ENCODE measurements at regions not wholly inside any gene's neighbourhood (a gene's known extent, or its start where the extent isn't known, plus 50 kb on each side); places are given as distances from the start of the nearest gene placed in this dataset.
A peak's percentile ranks its signal among the peaks of the same experiment; 100 is the strongest.
"Not testable (repeated sequence)": the region's sequence is repeated elsewhere in the genome, so short reads cannot be mapped to it uniquely, and the experiment has no call there.

DNA sequence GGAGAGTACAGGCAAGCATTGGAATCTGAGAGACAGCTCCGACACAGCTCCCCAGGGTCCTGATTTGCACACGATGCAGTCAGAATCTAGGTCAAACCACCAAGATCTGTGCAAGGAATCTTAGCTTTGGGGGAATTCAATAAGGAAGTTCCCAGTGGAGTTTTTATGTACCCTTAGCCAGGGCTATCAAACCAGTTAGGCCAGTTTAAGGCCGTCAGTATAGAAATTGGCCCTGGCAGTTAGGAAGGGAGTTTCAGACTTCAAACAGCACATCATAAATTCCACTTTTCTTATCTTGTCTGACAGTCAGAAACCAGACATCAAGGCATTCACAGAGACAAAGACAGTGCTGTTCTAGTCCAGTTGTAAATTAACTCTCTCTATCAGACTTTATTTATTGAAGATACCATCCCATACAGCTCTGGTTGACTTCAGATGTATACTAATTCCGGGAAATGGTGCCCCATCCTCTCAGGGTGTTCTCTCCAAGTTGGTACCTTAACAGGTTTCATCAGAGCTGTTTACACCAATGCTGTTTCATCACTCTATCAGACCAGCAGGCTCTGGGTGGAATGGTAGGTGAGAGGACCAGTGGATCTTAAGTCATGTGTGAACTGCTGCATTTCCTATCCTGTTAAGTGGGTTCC, 157.5 kb upstream of the ATF7IP start:
- peak; percentile 69 for DNase-seq (ENCODE audit: low spot score)

DNA sequence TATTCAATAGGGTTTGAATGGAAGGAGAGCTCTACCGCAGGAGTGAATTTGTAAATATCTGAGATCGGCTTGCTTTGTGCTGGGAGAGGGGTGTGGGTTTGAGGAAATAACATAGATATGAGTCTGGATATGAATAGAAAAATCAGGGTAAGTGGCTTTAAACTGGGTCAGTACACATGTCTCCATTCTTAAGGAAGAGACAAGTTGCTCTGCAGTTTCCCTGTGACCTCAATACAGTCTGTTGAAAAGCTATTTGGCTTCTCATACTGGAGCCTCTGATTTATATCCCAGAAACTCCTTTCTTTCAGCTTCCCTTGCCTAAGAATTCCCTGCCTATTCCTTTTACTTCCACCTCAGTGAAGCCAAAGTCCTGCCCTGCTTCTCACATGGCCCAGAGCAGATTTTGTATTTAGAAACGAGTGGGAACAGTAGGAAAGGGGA, 153.5 kb upstream of the ATF7IP start:
- DNase-seq (ENCODE audit: low spot score) = peak; percentile 34

DNA sequence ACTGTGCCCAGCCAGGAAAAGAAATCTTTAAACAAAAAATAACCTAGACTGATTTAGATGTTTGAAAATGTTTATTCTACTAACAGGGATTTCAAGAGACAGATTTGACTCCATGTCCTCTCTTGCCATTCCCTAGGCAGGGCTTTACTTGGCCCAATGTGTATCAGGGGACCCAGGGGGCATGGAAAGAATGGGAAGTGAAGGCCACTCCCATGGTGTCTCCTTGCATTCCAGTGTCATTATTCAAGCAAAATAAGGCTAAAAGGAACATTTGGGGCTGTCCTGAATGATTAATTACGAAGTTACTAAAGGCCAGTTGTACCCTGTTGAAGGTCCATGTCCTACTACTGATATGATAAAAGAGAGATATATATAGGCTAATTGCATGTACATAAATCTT, 151.9 kb upstream of the ATF7IP start:
- DNase-seq (ENCODE audit: low spot score) = no peak

DNA sequence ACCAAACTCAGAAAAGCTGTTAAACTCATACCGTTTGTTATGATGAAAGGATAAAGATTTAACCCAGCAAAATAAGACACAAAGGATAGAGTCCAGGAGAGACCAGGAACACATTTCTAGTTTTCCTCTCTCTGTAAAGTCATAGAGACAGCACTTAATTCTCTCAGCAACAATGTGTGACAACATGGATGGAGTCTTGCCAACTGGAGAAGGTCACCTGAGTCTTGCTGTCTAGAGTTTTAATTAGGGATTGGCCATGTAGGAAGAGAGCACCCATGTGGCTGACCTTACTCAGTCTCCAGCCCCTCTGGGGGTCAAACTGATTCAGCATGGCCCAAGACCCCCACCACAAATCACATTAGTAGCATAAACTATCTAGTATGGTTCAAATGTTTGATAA, 151.0 kb upstream of the ATF7IP start:
- no peak for DNase-seq (ENCODE audit: low spot score)

DNA sequence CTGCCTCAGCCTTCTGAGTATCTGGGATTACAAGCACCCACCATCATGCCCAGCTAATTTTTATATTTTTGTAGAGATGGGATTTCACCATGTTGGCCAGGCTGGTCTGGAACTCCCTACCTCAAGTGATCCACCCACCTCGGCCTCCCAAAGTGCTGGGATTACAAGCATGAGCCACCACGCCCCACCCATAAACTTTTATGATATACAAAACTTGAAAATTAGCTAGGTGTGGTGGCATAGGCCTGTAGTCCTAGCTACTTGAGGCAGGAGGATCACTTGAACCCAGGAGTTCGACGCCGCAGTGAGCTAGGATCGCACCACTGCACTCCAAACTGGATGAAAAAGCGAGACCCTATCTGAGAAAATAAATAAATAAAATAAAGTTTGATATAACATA, 149.5 kb upstream of the ATF7IP start:
- not testable (repeated sequence) for DNase-seq (ENCODE audit: low spot score)

DNA sequence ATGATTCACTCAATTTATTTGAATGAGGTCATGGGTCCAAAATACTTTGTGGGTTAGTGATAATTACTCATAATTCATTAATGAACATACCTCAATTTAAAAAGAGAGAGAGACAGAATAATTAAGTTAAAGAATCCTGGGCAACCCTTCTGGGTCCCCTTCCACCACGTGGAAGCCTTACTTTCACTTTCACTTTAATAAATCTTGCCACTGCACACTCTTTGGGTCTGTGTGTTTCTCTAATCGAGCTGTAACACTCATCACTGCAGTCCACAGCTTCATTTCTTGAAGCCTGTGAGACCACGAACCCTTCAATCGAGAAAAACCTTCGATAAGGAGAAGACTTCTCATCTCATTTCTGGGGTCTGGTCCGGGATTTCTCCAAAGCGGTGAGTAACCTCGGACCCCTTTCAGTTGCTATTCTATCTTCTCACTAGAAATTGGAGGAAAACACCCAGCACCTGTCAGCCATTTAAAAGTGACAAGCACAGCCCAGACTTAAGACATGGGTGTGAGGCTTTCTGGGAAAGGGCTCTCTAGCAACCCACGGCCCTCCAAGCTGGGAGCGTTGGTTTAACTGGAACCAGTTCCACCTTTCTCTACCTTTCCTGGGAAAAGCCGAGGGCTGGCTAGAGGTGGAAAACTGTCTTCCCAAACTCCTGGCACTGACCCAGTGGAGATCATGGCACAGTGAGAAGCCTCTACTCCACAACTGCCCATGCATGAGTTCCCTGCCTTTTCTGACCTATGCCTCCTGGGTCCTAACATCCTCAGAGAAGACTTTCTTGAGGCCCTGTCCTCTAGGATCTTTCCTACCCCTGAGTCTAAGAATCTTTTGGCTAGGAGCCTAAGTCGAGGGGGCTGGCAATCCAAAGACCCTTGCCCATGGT, 148.8 kb upstream of the ATF7IP start:
- DNase-seq (ENCODE audit: low spot score) = no peak

DNA sequence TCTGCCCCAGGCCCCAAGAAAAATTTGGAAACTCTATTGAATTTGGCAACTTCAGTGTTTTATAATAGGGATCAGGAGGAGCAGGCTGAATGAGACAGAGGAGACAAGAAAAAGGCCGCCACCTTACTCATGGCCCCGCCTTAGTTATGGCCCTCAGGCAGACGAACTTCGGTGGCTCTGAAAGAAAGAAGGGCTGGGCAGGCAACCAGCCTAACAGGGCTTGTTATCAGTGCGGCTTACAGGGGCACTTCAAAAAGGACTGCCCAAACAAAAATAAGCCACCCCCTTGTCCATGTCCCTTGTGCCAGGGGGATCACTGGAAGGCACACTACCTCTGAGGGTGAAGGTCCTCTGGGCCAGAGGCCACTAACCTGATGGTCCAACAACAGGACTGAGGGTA, 146.3 kb upstream of the ATF7IP start:
- no peak for DNase-seq (ENCODE audit: low spot score)

DNA sequence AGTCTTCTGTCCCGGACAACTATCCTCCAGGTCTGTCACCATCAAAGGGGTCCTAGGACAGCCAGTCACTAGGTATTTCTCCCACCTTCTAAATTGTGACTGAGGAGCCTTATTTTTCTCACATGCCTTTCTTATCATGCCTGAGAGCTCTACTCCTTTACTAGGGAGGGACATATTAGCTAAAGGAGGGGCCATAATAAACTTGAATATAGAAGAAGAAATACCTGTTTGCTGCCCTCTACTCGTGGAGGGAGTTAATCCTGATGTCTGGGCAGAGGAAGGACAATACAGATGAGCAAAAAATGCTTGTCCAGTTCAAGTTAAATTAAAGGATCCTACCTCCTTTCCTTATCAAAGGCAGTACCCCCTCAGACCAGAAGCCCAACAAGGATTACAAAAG, 145.8 kb upstream of the ATF7IP start:
- DNase-seq (ENCODE audit: low spot score) = not testable (repeated sequence)

DNA sequence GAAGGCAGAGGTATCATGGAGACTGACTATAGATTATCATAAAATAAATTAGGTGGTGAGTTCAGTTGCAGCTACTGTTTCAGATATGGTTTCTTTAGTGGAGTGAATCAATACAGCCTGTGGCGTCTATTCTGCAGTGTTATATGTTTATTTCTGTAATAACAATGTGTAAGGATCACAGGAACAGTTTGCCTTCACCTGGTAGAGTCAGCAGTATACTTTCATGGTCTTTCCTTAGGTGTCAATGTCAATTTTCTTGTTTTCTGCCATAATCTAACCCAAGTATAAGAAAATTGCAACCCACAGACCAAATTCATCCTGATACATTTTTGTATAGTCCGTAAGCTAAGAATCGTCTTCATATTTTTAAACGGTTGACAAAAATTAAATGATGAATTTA, 140.4 kb upstream of the ATF7IP start:
- no peak for DNase-seq (ENCODE audit: low spot score)

DNA sequence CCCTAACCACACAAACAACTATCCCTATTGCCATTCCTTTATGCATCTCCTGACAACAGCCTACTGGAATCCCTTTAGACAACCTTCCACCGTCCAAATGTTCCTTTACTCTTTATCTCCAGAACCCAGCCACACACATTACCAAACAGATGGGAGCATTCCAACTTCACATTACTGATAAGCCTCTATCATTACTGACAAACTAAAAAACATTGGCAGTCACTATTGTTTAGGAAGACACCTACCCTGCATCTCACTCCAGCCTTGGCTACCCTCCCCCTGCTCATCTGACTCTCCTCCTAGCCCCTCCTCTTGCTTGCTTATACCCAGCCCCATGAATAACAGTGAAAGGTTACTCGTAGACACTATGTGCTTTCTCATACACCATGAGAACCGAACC, 130.3 kb upstream of the ATF7IP start:
- DNase-seq (ENCODE audit: low spot score) = not testable (repeated sequence)

DNA sequence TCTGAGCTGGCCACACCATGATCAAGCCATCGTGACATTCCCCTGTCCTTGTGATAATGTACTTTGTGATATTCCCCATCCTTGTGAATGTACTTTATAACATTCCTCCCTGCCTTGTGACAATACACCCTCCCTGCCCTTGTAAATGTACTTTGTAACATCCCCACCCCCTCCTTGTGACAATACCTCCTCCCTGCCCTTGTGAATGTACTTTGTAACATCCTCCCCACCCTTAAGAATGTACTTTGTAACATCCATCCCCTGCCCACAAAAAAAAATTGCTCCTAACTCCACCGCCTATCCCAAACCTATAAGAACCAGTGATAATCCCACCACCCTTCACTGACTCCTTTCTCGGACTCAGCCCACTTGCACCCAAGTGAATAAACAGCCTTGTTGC, 128.8 kb upstream of the ATF7IP start:
- not testable (repeated sequence) for DNase-seq (ENCODE audit: low spot score)

DNA sequence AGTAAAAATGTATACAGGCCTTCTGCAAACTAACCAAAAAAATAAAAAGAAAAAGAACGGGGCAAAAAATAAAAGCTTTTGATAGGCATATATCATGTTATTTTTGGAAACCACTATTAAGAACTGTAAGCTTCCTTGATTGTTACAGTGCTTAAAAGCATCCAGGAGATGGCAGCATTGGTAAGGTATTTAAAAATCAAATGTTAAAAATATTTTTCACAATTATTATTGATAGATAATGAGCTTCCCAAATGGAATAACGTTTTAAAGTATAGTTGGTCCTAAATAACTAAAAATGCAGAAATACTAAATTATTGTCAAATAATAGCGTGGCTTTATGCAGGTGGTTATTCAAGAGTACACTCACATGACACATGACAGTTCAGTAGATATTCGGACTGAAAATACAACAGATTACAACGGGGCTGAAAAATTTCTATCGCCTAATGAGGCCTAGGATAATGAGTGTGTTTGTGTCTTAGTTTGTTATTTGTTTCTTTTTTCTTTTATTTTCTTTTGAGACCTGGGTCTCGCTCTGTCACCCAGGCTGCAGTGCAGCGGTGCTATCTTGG, 127.2 kb upstream of the ATF7IP start:
- DNase-seq (ENCODE audit: low spot score) = no peak

DNA sequence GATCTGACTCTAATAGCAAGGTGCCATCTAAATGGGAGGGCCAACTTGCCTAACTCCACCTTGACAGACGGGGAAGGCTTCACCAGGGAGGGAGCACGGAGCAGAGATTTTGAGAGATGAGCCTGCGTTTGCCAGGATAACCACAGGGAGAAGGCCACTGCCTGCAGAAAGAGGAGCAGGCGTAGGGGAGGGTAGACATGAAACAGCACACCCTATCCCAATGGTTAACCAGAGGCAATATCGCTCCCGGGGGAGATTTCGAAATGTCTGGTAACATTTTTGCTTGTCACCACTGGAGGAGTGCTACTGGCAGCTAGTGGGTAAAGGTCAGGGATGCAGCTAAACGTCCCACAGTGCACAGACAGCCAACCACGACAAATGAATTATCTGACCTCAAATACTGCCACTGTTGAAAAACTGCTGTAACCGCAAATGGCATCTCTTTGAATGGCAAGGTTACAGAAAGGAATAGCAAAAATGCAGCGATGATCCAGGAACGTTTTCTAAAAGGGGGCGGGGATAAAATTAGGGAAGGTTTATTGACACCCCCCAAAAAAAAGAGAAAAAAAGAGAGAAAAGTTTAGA, 126.0 kb upstream of the ATF7IP start:
- DNase-seq (ENCODE audit: low spot score) = peak; percentile 34

DNA sequence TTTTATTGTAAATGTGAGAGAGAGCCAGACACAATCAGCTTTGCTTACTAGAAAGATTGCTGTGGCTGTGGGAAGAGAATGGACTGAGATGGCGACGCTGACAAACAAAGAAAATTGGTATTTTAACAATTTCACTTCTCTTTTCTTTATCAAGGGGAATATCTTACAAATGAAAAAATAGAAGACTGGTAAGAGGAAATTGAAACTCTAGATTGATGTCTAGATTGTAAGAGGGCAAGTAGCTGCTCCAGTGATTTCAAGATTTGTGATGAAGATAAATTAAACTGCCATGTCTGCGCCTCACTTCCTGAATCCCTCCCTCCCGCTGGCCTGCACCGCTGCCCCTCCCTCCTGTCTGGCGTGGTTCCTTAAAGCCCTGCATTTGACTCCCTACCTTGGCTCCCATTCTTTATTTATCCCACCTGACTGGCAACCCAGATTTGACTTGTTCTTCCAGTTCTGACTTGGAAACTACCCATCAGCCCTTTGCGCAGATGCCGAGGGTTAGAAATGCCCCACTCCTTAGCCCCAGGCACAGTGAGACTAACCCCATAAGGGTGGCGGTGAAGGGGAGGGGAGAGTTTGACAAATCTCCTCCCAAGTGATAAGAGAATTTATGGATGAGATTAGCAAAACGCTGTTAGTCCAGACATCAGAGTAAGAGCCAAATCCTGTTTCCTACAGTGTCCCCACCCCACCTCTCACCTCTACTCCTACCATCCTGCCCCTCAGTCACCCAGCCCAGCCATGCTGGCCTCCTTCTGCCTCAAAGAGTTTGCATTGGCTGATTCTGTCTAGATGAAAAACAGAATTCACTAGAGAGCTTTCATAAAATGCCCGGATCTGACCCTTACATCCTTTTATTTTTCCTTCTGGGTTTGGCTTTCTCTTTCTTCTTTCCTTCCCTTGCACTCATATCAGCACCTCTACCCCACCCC, 125.3 kb upstream of the ATF7IP start:
- peak; percentile 30 for DNase-seq (ENCODE audit: low spot score)

DNA sequence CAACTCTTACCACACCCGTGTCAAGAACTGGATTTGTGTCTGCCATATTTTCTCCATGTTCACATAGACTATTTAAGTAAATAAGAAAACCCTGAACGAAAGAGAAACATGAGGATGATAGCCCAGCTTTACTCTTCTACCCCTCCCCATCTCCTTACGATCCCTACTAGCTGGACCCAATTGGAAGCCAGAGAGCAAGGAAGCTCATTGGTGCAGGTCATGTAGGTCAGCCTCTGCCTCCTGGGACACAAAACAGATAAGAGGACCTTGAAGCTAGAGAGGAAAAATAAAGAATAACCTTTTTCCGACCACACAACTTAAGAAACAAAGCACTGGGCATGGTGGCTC, 124.6 kb upstream of the ATF7IP start:
- DNase-seq (ENCODE audit: low spot score) = no peak

DNA sequence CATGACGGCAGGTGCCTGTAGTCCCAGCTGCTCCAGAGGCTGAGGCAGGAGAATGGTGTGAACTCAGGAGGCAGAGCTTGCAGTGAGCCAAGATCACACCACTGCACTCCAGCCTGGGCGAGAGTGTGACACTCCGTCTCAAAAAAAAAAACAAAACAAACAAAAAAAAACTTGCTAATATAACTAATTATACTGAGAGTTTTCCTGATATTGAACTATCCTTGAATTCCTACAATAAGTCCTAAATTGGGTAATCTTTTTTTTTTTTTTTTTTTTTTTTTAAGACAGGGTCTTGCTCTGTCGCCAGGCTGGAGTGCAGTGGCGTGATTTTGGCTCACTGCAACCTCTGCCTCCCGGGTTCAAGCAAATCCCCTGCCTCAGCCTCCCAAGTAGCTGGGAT, 122.7 kb upstream of the ATF7IP start:
- not testable (repeated sequence) for DNase-seq (ENCODE audit: low spot score)

DNA sequence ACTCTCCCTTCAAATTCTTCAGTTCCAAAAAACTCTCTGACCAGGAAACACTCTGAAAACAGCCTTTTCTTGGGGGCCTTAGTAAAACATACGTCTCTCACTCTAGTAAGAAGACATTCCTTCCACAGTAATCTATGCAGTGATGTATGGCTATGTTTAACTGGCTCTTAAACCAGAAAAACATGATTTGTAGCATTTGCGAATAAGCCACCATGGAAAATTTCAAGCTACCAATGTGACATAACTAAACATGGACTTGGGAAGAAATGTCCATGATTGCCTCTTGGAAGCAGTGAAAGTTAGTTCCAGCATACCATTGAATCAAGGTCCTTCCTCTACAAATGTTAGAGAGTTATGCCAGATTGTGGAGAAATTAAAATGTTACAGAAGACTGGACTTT, 121.5 kb upstream of the ATF7IP start:
- no peak for DNase-seq (ENCODE audit: low spot score)

DNA sequence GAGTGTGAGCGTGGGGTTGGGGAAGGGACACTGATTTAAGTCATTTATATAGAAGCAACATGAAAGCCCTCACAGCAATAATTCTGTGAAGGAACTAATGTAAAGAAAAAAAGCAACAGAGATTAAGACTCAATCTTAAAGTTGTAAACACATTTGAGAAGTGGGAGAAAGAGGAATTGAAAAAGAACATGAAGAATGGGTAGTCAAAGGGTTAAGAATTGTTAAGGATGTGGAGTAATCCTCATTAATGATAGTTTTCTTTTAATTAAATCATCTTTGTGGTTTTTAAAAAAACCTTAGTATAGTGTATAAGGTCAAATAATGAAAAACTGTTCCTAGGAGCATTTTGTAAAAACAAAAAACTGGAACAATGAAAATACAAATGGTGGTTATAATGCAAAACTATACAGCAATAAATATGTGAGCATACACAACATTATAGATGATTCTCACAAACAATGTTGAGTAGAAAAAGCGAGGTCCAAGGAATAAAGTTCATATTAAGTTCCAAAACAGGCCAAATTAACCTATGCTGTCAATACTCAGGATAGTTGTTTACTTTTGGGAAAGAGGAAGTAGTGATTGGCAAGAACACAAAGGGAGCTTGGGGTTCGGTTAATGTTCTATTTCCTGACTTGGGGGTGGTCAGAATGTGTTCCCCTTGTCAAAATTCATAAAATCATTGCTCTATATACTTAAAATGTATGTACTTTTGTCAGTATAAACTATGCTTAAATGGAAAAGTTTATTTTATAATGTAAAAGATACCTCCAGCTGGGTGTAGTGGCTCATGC, 120.4 kb upstream of the ATF7IP start:
- DNase-seq (ENCODE audit: low spot score) = no peak

DNA sequence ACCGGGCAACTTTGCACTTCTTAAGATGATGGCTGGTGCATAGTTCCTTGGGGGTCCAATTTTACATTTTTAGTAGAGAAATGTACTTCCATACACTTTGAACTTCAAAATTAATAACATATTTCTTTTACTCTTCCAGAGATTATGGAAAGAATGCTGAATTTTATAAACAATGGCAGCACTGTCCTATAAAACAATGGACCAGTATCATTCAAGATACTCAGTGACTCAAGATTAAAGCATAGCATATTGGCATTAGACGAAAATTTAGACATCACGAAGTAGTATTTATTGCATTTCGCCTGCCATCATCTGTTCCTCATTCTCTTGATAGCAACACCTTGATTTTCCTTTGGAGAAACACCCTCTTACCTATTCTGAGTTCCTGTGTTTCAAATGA, 118.3 kb upstream of the ATF7IP start:
- no peak for DNase-seq (ENCODE audit: low spot score)

DNA sequence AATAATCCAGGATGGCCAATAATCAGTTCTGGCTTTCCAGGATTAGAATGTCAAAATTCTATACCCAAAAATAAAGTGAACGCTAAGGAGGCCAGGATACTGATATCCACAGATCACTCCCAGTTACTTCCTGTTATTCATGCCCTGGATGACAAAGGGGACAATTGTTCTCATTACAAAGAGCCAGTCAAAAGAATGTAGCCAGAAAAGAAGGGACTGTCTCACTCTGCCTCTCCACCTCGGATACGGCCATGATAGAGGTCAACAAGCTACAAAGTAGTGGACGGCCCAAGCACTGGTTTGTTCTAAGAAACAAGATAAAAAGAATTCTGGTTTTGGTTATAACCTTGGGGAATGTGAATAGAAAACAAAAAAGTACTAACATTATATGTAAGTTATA, 116.1 kb upstream of the ATF7IP start:
- no peak for DNase-seq (ENCODE audit: low spot score)

DNA sequence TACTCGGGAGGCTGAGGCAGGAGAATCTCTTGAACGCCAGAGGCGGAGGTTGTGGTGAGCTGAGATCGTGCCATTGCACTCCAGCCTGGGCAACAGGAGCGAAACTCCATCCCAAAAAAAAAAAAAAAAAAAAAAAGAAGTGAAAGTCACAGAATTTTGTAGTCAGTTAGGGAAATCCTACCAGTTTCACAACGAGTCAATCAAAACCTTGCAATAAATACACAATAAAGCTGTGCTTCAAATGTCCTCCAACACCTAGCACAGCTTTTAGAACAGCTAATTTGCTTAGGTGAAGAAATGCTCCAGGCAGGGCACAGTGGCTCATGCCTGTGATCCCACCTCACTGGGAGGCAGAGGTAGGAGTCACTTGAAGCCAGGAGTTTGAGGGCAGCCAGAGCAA, 112.8 kb upstream of the ATF7IP start:
- DNase-seq (ENCODE audit: low spot score) = no peak
